Activated CD4-positive, alpha-beta T cell treated with anti-CD3 and anti-CD28 coated beads, Interleukin-2, amount 10 ng/mL, durations not matched to agents 7 days and 5 days (primary cell): ENCODE measurements at regions not wholly inside any gene's neighbourhood (a gene's known extent, or its start where the extent isn't known, plus 50 kb on each side); places are given as distances from the start of the nearest gene placed in this dataset.

Source experiments
- CTCF ChIA-PET: fragments of 350-600 bp; sonication (Branson Sonifier 250); formaldehyde crosslinking; loops from one replicate; lab custom pipeline; 2021; ENCODE audit warnings: antibody characterized with exemption; lab: Charles Lee
- POLR2A ChIA-PET: fragments of 350-600 bp; sonication (Branson Sonifier 250); formaldehyde crosslinking; loops from one replicate; lab custom pipeline; 2021; ENCODE audit warnings: antibody characterized with exemption; lab: Charles Lee
- DNase-seq: peaks from one replicate; pipeline ENCODE4 v3.0.0-alpha.2; 2020
- H3K27ac Mint-ChIP-seq: one replicate; pipeline ENCODE4 v1.8.0; 2021; ENCODE audit warnings: mild to moderate bottlenecking, moderate library complexity, mixed read lengths
- H3K27me3 Mint-ChIP-seq: one replicate; pipeline ENCODE4 v1.8.0; 2021; ENCODE audit warnings: mixed read lengths
- H3K36me3 Mint-ChIP-seq: one replicate; pipeline ENCODE4 v1.8.0; 2021; ENCODE audit warnings: low read depth, mixed read lengths
- H3K4me1 Mint-ChIP-seq: one replicate; pipeline ENCODE4 v1.8.0; 2021; ENCODE audit warnings: mixed read lengths
- H3K4me3 Mint-ChIP-seq: one replicate; pipeline ENCODE4 v1.8.0; 2021; ENCODE audit warnings: mild to moderate bottlenecking, moderate library complexity, mixed read lengths
- H3K9me3 Mint-ChIP-seq: one replicate; pipeline ENCODE4 v1.8.0; 2021; ENCODE audit warnings: mixed read lengths

GRCh38 chr1:208825300-208825699 lies 581.1 kb upstream of the PLXNA2 start:
- H3K27me3 Mint-ChIP-seq = no peaks in the 10 kb centered on the region
- H3K36me3 Mint-ChIP-seq = no peaks in the 10 kb centered on the region
- no peaks in the 10 kb centered on the region for H3K9me3 Mint-ChIP-seq
- no peak overlapping the region for H3K27ac Mint-ChIP-seq
- no peaks in the 10 kb centered on the region for H3K4me1 Mint-ChIP-seq
- no peak for DNase-seq
- ChIA-PET CTCF (no interaction called here), POLR2A (no interaction called here)
- no peak overlapping the region for H3K4me3 Mint-ChIP-seq

- Mint-ChIP-seq H3K4me3 (no peak overlapping the region), H3K27ac (no peak overlapping the region), H3K9me3 (no peaks in the 10 kb centered on the region), H3K4me1 (no peaks in the 10 kb centered on the region), H3K27me3 (no peaks in the 10 kb centered on the region), H3K36me3 (no peaks in the 10 kb centered on the region)
- CTCF ChIA-PET = no interaction called here
- POLR2A ChIA-PET = no interaction called here
- no peak for DNase-seq
Observed at GRCh38 chr1:208829595-208829994, 585.4 kb upstream of the PLXNA2 start.

- CTCF ChIA-PET = no interaction called here
- no peak overlapping the region for H3K4me3 Mint-ChIP-seq
- H3K27ac Mint-ChIP-seq = no peak overlapping the region
- H3K4me1 Mint-ChIP-seq = no peaks in the 10 kb centered on the region
- POLR2A ChIA-PET = no interaction called here
- H3K27me3 Mint-ChIP-seq = no peaks in the 10 kb centered on the region
- no peaks in the 10 kb centered on the region for H3K9me3 Mint-ChIP-seq
- no peaks in the 10 kb centered on the region for H3K36me3 Mint-ChIP-seq
- DNase-seq = no peak
Observed at GRCh38 chr1:208834381-208835096, 590.4 kb upstream of the PLXNA2 start.

- H3K27ac Mint-ChIP-seq = no peak overlapping the region
- no peaks in the 10 kb centered on the region for H3K36me3 Mint-ChIP-seq
- H3K9me3 Mint-ChIP-seq = no peaks in the 10 kb centered on the region
- H3K4me3 Mint-ChIP-seq = no peak overlapping the region
- ChIA-PET CTCF (no interaction called here), POLR2A (no interaction called here)
- DNase-seq = no peak
- no peaks in the 10 kb centered on the region for H3K4me1 Mint-ChIP-seq
- H3K27me3 Mint-ChIP-seq = no peaks in the 10 kb centered on the region
Observed at GRCh38 chr1:208835097-208835463, 590.9 kb upstream of the PLXNA2 start.

- Mint-ChIP-seq H3K36me3 (no peaks in the 10 kb centered on the region), H3K27ac (no peak overlapping the region), H3K4me1 (no peaks in the 10 kb centered on the region), H3K9me3 (no peaks in the 10 kb centered on the region), H3K27me3 (no peaks in the 10 kb centered on the region), H3K4me3 (no peak overlapping the region)
- DNase-seq = no peak
- CTCF ChIA-PET = no interaction called here
- POLR2A ChIA-PET = no interaction called here
Observed at GRCh38 chr1:208835781-208836180, 591.6 kb upstream of the PLXNA2 start.

GRCh38 chr1:208837242-208837641 lies 593.1 kb upstream of the PLXNA2 start:
- Mint-ChIP-seq H3K9me3 (no peaks in the 10 kb centered on the region), H3K27ac (no peak overlapping the region), H3K4me1 (no peaks in the 10 kb centered on the region), H3K27me3 (no peaks in the 10 kb centered on the region), H3K4me3 (no peak overlapping the region), H3K36me3 (no peaks in the 10 kb centered on the region)
- POLR2A ChIA-PET = no interaction called here
- CTCF ChIA-PET = no interaction called here
- no peak for DNase-seq

- no peak for DNase-seq
- CTCF ChIA-PET = no interaction called here
Observed at GRCh38 chr1:208841436-208841835, 597.3 kb upstream of the PLXNA2 start.

GRCh38 chr1:208842451-208842850 lies 598.3 kb upstream of the PLXNA2 start:
- no peak for DNase-seq
- ChIA-PET CTCF (no interaction called here), POLR2A (no interaction called here)
- Mint-ChIP-seq H3K9me3 (no peaks in the 10 kb centered on the region), H3K36me3 (no peaks in the 10 kb centered on the region), H3K27me3 (no peaks in the 10 kb centered on the region), H3K27ac (no peak overlapping the region), H3K4me1 (no peaks in the 10 kb centered on the region), H3K4me3 (no peak overlapping the region)

More at GRCh38 chr1:208841436-208841835, 597.3 kb upstream of the PLXNA2 start:
- no peak overlapping the region for H3K4me3 Mint-ChIP-seq
- H3K36me3 Mint-ChIP-seq = no peaks in the 10 kb centered on the region
- H3K4me1 Mint-ChIP-seq = no peaks in the 10 kb centered on the region
- no peaks in the 10 kb centered on the region for H3K27me3 Mint-ChIP-seq
- POLR2A ChIA-PET = no interaction called here
- H3K9me3 Mint-ChIP-seq = no peaks in the 10 kb centered on the region
- no peak overlapping the region for H3K27ac Mint-ChIP-seq

GRCh38 chr1:208844158-208844557 lies 600.0 kb upstream of the PLXNA2 start:
- Mint-ChIP-seq H3K9me3 (no peaks in the 10 kb centered on the region), H3K27ac (no peak overlapping the region), H3K27me3 (no peaks in the 10 kb centered on the region), H3K36me3 (no peaks in the 10 kb centered on the region), H3K4me3 (no peak overlapping the region), H3K4me1 (no peaks in the 10 kb centered on the region)
- POLR2A ChIA-PET = no interaction called here
- DNase-seq = no peak
- CTCF ChIA-PET = no interaction called here

- no peak overlapping the region for H3K4me3 Mint-ChIP-seq
- CTCF ChIA-PET = no interaction called here
- POLR2A ChIA-PET = no interaction called here
Observed at GRCh38 chr1:208848854-208849253, 604.7 kb upstream of the PLXNA2 start.

GRCh38 chr1:208850442-208850841 lies 606.3 kb upstream of the PLXNA2 start:
- H3K36me3 Mint-ChIP-seq = no peaks in the 10 kb centered on the region

More at GRCh38 chr1:208848854-208849253, 604.7 kb upstream of the PLXNA2 start:
- no peak for DNase-seq
- Mint-ChIP-seq H3K27me3 (no peaks in the 10 kb centered on the region), H3K4me1 (no peaks in the 10 kb centered on the region), H3K27ac (no peak overlapping the region), H3K36me3 (no peaks in the 10 kb centered on the region), H3K9me3 (no peaks in the 10 kb centered on the region)

GRCh38 chr1:208851366-208851765 lies 607.2 kb upstream of the PLXNA2 start:
- H3K36me3 Mint-ChIP-seq = no peaks in the 10 kb centered on the region
- H3K4me3 Mint-ChIP-seq = no peak overlapping the region
- no peaks in the 10 kb centered on the region for H3K9me3 Mint-ChIP-seq
- no peaks in the 10 kb centered on the region for H3K4me1 Mint-ChIP-seq
- no peak for DNase-seq
- ChIA-PET CTCF (no interaction called here), POLR2A (no interaction called here)
- no peaks in the 10 kb centered on the region for H3K27me3 Mint-ChIP-seq
- H3K27ac Mint-ChIP-seq = no peak overlapping the region

More at GRCh38 chr1:208850442-208850841, 606.3 kb upstream of the PLXNA2 start:
- CTCF ChIA-PET = no interaction called here
- no peaks in the 10 kb centered on the region for H3K9me3 Mint-ChIP-seq
- H3K27me3 Mint-ChIP-seq = no peaks in the 10 kb centered on the region
- H3K4me1 Mint-ChIP-seq = no peaks in the 10 kb centered on the region
- DNase-seq = no peak
- POLR2A ChIA-PET = no interaction called here
- H3K27ac Mint-ChIP-seq = no peak overlapping the region
- no peak overlapping the region for H3K4me3 Mint-ChIP-seq

GRCh38 chr1:208852911-208853310 lies 608.7 kb upstream of the PLXNA2 start:
- H3K4me3 Mint-ChIP-seq = no peak overlapping the region
- POLR2A ChIA-PET = no interaction called here
- CTCF ChIA-PET = no interaction called here
- H3K4me1 Mint-ChIP-seq = no peaks in the 10 kb centered on the region
- H3K27ac Mint-ChIP-seq = no peak overlapping the region
- no peaks in the 10 kb centered on the region for H3K9me3 Mint-ChIP-seq
- H3K36me3 Mint-ChIP-seq = no peaks in the 10 kb centered on the region
- DNase-seq = no peak
- H3K27me3 Mint-ChIP-seq = no peaks in the 10 kb centered on the region

GRCh38 chr1:208855403-208855802 lies 611.2 kb upstream of the PLXNA2 start:
- Mint-ChIP-seq H3K36me3 (no peaks in the 10 kb centered on the region), H3K4me1 (no peaks in the 10 kb centered on the region)

More at GRCh38 chr1:208855403-208855802, 611.2 kb upstream of the PLXNA2 start:
- ChIA-PET POLR2A (no interaction called here), CTCF (no interaction called here)
- no peak overlapping the region for H3K27ac Mint-ChIP-seq
- H3K4me3 Mint-ChIP-seq = no peak overlapping the region
- peaks cover 3% of the 10 kb centered on the region for H3K9me3 Mint-ChIP-seq
- DNase-seq = no peak
- H3K27me3 Mint-ChIP-seq = no peaks in the 10 kb centered on the region
